NT2/D1 (cell line): ENCODE measurements at regions not wholly inside any gene's neighbourhood (a gene's known extent, or its start where the extent isn't known, plus 50 kb on each side); places are given as distances from the start of the nearest gene placed in this dataset.

Experiments used
- SUZ12 ChIP-seq: IDR thresholded peaks from 2 replicates; pipeline ENCODE4 v1.6.1; 2011; ENCODE audit not compliant: insufficient read length, insufficient read depth; ENCODE audit errors: extremely low read depth
- YY1 ChIP-seq: IDR thresholded peaks from 2 replicates; pipeline ENCODE4 v1.6.1; 2011; ENCODE audit not compliant: insufficient read length, insufficient read depth
- ZNF274 ChIP-seq: IDR thresholded peaks from 2 replicates; pipeline ENCODE4 v1.6.1; 2011; ENCODE audit warnings: mild to moderate bottlenecking, low read depth, low read length

GRCh38 chr5:164012371-164012770, 507.0 kb downstream of the MAT2B start:
- TF ChIP-seq SUZ12: no peak
- no peak for TF ChIP-seq YY1
- no peak for TF ChIP-seq ZNF274
